ENCODE measurements at regions not wholly inside any gene's neighbourhood (a gene's known extent, or its start where the extent isn't known, plus 50 kb on each side); places are given as distances from the start of the nearest gene placed in this dataset.
"Not testable (repeated sequence)": the region's sequence is repeated elsewhere in the genome, so short reads cannot be mapped to it uniquely, and the experiment has no call there.

DNA sequence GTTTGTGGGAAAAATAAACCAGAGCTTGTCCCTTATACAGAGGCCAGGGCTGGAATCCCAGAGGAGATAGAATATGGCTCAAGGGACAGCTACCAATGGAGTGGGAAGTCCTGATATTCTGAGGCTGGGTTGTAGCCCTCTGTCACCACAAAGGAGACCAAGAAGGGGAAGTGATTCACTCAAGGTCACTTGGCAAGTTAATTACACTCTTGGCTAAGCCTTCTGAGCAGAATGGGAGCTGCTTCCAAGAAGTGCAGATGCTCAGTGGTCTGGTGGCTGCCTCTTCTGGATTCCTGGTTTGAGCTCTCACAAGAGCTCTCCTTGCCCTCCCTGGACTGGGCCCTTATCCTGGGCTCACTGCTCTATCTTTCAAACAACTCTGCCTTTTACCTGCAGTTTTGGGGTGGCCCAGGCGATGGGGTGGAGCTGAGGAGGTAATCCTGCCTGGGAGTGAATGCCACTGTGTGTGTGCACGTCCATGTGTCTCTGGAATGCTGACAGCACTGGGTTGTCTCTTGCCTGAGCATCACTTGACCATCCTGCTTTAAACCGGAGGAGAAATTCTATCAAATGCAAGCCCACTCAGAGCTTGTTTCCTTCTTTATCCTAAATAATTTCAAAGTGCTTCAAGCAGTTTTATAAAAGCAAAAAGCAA, 168.2 kb downstream of the KCNS3 start:
- peak; percentile 21 for ATAC-seq
- Histone ChIP-seq H3K9me3 (no peaks in the 10 kb centered on the region), H3K36me3 (replicated peaks in 1 of 2; ENCODE audit: insufficient read depth in 1 of 2, low read depth in 2 of 2) (no peaks in the 10 kb centered on the region), H3K27ac (no peak overlapping the region), H3K27me3 (no peaks in the 10 kb centered on the region), H3K4me3 (no peak overlapping the region), H3K4me1 (no peaks in the 10 kb centered on the region)
- peak in 1 of 4 donors; percentile 9 for DNase-seq
- intact Hi-C loops (cut with DNase I), result no loop called here
- 42 to 53% methylated on average over 3 of the region's 3 CpGs for WGBS, 2 donors
- no peak for TF ChIP-seq POLR2A (IDR thresholded peaks at IDR 0.05)
- TF ChIP-seq, protein P1, sequence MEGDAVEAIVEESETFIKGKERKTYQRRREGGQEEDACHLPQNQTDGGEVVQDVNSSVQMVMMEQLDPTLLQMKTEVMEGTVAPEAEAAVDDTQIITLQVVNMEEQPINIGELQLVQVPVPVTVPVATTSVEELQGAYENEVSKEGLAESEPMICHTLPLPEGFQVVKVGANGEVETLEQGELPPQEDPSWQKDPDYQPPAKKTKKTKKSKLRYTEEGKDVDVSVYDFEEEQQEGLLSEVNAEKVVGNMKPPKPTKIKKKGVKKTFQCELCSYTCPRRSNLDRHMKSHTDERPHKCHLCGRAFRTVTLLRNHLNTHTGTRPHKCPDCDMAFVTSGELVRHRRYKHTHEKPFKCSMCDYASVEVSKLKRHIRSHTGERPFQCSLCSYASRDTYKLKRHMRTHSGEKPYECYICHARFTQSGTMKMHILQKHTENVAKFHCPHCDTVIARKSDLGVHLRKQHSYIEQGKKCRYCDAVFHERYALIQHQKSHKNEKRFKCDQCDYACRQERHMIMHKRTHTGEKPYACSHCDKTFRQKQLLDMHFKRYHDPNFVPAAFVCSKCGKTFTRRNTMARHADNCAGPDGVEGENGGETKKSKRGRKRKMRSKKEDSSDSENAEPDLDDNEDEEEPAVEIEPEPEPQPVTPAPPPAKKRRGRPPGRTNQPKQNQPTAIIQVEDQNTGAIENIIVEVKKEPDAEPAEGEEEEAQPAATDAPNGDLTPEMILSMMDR (IDR thresholded peaks at IDR 0.05), result no peak

DNA sequence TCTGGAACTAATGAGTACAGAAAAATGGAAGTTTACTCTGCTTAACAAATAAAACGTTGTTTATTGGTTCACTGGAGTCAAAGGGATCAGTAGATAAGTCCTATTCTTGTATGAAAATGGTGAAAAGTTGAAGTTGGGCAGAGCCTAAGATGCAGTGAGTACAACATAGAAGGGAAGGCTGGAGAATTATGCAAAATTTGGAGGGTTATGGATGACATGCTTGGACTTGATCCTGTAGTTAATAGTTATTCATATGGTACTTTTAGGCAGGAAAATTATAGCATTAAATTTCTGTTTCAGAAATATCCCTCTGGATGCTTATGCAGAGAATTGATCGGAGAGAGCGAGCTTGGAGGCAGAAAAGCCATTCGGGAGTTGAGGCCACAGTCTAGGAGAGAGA, 167.6 kb downstream of the KCNS3 start:
- intact Hi-C loops (cut with DNase I), result no loop called here
- H3K4me3 ChIP-seq, result no peak overlapping the region
- WGBS, 2 donors, result 65 to 71% methylated on average over 4 of the region's 4 CpGs
- no peaks in the 10 kb centered on the region for H3K27me3 ChIP-seq
- no peaks in the 10 kb centered on the region for H3K9me3 ChIP-seq
- DNase-seq (no peak), ATAC-seq (no peak)
- TF ChIP-seq POLR2A (IDR thresholded peaks at IDR 0.05), result no peak
- H3K36me3 ChIP-seq (replicated peaks in 1 of 2; ENCODE audit: insufficient read depth in 1 of 2, low read depth in 2 of 2), result no peaks in the 10 kb centered on the region
- no peak overlapping the region for H3K27ac ChIP-seq
- H3K4me1 ChIP-seq, result no peaks in the 10 kb centered on the region

DNA sequence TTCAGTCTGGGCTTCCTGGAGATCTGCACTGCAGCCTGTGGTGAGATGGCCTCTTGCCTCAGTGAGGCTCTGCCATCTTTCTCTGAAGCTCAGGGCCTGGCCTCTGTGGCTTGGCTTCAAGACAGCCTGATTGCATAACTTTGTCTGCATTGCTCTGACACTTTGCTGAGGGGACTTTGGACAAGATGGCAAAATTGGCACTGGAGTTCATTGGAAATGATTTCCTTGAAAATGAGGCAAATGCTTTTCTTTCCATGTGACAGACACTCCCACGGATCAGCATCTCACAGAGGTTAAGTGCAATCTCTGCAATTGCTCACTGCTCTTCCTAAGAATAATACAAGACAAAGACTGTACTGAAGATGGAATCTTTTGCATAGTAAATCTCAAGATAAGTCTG, 166.8 kb downstream of the KCNS3 start:
- DNase-seq (no peak), ATAC-seq (no peak)
- Histone ChIP-seq H3K27me3 (no peaks in the 10 kb centered on the region), H3K9me3 (no peaks in the 10 kb centered on the region), H3K36me3 (replicated peaks in 1 of 2; ENCODE audit: insufficient read depth in 1 of 2, low read depth in 2 of 2) (no peaks in the 10 kb centered on the region), H3K4me1 (no peaks in the 10 kb centered on the region), H3K27ac (no peak overlapping the region), H3K4me3 (no peak overlapping the region)
- 53 to 65% methylated on average over 1 of the region's 1 CpG for WGBS, 2 donors
- intact Hi-C loops (cut with DNase I), result no loop called here
- TF ChIP-seq, protein P1 (IDR thresholded peaks at IDR 0.05), result no peak
- no peak for TF ChIP-seq POLR2A (IDR thresholded peaks at IDR 0.05)

DNA sequence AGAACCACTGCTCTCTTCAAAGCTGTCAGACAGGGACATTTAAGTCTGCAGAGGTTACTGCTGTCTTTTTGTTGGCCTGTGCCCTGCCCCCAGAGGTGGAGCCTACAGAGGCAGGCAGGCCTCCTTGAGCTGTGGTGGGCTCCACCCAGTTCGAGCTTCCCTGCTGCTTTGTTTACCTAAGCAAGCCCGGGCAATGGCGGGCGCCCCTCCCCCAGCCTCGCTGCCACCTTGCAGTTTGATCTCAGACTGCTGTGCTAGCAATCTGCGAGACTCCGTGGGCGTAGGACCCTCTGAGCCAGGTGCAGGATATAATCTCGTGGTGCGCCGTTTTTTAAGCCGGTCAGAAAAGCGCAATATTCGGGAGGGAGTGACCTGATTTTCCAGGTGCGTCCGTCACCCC, 138.9 kb downstream of the KCNS3 start:
- H3K9me3 ChIP-seq; H3K4me3 ChIP-seq; H3K4me1 ChIP-seq; H3K27ac ChIP-seq; ATAC-seq; DNase-seq; intact Hi-C loops (cut with DNase I); H3K36me3 ChIP-seq (replicated peaks in 1 of 2; ENCODE audit: insufficient read depth in 1 of 2, low read depth in 2 of 2); H3K27me3 ChIP-seq: not testable (repeated sequence)
- WGBS, 2 donors, result 74 to 79% methylated on average over 16 of the region's 16 CpGs

DNA sequence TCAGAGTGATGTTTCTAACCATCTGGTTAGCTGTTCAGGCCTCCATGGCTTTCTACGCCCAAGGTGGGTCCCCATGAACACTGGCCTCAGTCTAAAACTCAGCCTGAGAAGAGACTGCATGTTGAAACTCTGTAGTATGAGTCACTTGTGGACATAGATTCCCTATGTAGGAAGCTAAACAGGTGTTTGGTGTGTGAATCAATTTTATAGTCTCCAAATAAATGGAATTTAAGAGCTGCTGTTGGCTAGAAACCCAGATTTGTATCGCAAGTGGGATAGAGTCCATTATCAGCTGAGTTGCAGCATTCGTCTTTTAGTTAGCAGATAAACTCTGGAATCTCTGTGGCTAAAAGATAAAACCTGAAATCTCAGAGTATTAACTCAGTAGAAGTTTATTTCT, 131.4 kb downstream of the KCNS3 start:
- TF ChIP-seq POLR2A (IDR thresholded peaks at IDR 0.05), result no peak
- TF ChIP-seq, protein P1 (IDR thresholded peaks at IDR 0.05), result no peak
- Histone ChIP-seq H3K9me3 (no peaks in the 10 kb centered on the region), H3K4me3 (no peak overlapping the region), H3K27me3 (no peaks in the 10 kb centered on the region), H3K36me3 (replicated peaks in 1 of 2; ENCODE audit: insufficient read depth in 1 of 2, low read depth in 2 of 2) (no peaks in the 10 kb centered on the region), H3K27ac (no peak overlapping the region), H3K4me1 (peaks cover 7% of the 10 kb centered on the region)
- intact Hi-C loops (cut with DNase I), result no loop called here
- WGBS, 2 donors, result 62 to 72% methylated on average over 3 of the region's 3 CpGs
- no peak for DNase-seq
- ATAC-seq, result no peak

DNA sequence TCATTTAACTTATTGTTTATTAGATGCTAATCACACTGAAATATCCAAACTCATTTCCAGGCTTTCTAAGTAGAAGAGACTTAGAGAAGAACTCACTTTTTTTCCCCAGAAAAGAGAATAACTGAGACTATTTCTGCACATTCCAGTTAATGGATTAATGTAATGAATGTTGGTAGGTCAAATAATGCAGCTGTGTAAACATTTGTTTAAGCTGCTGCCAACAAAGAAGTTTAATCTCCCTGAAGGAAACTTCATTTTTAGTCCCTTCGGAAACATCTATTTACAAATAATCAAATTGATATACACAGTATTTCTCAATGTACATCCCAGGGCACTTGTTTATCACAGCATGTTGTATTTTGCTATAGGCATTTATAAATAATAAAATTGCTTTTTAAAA, 126.9 kb downstream of the KCNS3 start:
- Histone ChIP-seq H3K27ac (no peak overlapping the region), H3K9me3 (no peaks in the 10 kb centered on the region), H3K4me1 (peaks cover 8% of the 10 kb centered on the region), H3K4me3 (no peak overlapping the region), H3K27me3 (no peaks in the 10 kb centered on the region), H3K36me3 (replicated peaks in 1 of 2; ENCODE audit: insufficient read depth in 1 of 2, low read depth in 2 of 2) (no peaks in the 10 kb centered on the region)
- intact Hi-C loops (cut with DNase I), result no loop called here
- no peak for TF ChIP-seq POLR2A (IDR thresholded peaks at IDR 0.05)
- TF ChIP-seq, protein P1 (IDR thresholded peaks at IDR 0.05), result no peak
- 14 to 15% methylated on average over 1 of the region's 1 CpG for WGBS, 2 donors
- DNase-seq (no peak), ATAC-seq (no peak)
